Iris pigment epithelial cell (primary cell): ENCODE measurements at regions not wholly inside any gene's neighbourhood (a gene's known extent, or its start where the extent isn't known, plus 50 kb on each side); places are given as distances from the start of the nearest gene placed in this dataset.

Experiments used
- DNase-seq: peaks from one replicate; pipeline ENCODE4 v3.0.0-alpha.2; 2011; ENCODE audit warnings: low read depth

GRCh38 chr2:119049968-119050704 is 108.1 kb downstream of the MARCO start:
- no peak for DNase-seq
